AG08396 (cell line): ENCODE measurements at regions not wholly inside any gene's neighbourhood (a gene's known extent, or its start where the extent isn't known, plus 50 kb on each side); places are given as distances from the start of the nearest gene placed in this dataset.
"Not testable (repeated sequence)": the region's sequence is repeated elsewhere in the genome, so short reads cannot be mapped to it uniquely, and the experiment has no call there.

Experiments
- DNase-seq: peaks from one replicate; pipeline ENCODE4 v3.0.0; 2012; ENCODE audit warnings: low spot score, mixed read lengths

GRCh38 chr5:154588833-154589425 is 110.9 kb upstream of the HAND1 start:
- not testable (repeated sequence) for DNase-seq

DNA sequence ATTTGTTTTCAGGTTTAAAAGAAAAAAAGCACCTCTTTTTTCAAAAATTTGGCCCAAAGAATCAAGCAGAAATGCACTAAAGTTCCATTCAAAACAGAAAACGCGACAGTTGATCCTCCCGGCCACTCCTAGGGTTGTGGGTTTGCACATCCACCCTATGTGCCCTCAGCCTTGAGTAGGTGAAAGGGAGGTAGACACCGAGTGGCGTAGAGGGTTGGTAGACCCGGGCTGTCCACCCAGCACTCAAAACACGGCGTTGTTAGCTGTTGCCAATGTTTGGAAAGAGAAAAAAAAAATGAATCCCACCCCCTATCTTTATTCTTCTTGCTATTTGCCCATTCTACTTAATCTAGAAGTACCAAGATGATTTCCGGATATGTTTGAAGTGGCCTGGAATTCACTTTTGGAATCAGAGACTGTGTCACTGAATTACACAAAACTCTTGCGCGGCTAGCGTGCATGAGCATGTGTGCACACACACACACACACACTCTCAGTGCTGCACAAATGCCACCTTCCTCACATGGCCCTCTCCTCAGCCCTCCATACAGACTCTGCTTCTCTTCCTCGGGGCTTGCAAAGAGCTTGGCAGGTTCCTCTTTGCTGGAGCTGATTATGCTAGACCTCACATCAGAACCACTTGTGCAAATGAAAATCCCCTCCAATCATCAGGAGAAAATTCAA is 110.2 kb upstream of the HAND1 start:
- no peak for DNase-seq

DNA sequence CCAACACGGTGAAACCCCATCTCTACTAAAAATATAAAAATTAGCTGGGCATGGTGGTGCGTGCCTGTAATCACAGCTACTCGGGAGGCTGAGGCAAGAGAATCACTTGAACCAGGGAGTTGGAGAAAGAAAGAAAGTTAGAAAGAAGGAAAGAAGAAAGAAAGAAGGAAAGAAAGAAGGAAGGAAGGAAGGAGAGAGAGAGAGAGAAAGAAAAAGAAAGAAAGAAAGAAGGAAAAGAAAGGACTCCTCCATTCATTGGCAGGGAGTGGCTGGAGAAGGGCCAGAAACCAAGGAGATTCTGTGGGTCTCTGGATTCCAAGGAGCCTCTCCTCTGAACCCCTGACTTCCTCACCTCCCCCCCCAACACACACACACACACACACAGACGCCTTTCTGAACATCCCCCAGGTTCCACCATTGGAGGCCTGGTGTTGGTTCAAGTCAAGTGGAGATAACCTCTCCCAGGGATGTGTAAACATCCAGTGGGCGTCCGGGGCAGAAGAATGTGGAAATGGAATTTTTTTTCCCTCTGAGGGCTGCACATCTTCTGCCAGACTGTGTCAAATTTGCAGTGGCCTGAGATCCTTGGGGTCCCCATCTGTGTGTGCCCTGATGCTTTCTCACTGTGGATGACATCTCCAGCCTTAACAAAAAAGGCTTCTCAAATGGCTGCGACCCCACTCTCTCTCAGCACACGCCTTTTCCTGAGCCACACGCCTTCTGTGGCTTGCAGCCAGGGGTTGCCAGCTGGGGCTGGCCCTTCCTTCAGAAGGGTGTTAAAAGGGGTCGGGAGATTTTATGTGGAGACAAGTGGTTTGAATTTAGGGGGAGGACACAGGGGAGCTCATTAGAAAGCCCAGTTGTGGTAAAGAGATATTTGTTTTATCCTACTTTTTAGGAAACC is 109.3 kb upstream of the HAND1 start:
- DNase-seq, result no peak

- no peak for DNase-seq
These were observed 105.7 kb upstream of the HAND1 start for GRCh38 chr5:154583671-154584177.

DNA sequence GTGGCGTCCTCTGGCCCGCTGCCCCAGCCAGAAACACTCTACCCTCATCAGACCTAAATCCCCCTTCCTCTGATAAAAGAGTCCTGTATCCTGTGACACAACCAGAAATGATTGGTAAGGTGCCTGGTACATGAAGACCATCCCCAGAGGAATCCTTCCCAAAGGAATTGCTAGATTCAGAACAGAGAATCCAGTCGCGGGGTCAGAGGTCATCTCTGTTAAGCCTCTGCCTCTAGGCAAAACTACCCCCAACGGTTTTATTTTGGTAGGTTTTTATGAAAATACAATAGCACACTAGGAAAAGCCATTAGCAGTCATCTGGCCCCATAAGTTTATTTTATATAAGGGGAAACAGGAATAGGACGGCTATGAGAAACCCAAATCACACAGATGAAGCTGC is 102.4 kb upstream of the HAND1 start:
- no peak for DNase-seq

GRCh38 chr5:154577416-154577815 is 99.4 kb upstream of the HAND1 start:
- no peak for DNase-seq

GRCh38 chr5:154576429-154576806 is 98.4 kb upstream of the HAND1 start:
- no peak for DNase-seq

- no peak for DNase-seq
These were observed 97.8 kb upstream of the HAND1 start for GRCh38 chr5:154575546-154576428.

DNA sequence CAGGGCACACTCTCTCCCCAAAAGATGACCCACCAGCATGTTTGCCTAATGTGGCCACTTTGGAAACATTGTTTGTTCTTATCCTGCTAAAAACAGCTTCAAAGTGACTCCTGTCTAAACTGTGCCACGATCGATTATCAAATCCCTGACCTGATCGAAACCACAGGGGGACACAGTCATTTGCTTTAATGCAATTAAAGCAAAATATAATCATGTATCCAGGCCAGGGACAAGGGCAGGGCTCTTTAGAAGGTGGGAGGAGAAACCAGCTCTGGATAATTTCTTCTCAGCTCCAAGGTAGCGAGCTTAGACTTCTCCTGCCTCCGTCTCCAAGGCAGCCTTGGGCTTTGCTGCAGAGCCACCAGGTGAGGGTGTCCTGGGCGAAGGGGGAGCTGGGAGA is 95.0 kb upstream of the HAND1 start:
- no peak for DNase-seq

DNA sequence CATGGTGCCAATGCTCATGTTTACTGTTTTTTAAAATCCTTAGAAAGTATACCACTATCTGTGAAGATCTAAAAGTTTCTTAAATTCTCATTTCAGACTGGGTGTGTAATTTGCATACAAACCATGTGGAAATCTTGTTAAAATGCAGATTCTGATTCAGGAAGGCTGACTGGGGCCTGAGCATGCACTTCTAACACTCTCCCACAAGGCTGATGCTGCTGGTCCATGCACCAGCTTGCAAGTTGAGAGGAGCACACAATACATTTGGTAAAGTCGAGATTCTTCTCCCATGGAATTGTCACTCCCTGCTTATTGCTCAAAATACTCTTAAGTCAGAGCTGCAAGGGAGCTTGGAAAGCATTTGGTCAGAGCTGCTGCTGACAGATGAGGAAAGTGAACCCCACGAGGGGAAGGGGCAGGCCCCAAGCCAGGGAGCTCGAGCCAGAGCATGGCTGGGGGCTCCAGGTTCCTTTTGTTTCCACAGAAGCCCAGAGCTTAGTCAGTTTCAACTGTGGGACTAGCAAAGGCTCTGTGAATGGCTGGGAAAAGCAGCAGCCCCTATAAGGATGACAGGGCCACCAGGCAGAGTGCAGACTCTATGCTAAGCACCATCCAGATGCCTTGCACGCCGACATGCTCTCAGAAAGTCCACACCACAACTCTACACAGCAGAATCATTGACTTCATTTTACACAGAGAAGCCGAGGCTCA is 93.5 kb upstream of the HAND1 start:
- DNase-seq, result no peak

DNA sequence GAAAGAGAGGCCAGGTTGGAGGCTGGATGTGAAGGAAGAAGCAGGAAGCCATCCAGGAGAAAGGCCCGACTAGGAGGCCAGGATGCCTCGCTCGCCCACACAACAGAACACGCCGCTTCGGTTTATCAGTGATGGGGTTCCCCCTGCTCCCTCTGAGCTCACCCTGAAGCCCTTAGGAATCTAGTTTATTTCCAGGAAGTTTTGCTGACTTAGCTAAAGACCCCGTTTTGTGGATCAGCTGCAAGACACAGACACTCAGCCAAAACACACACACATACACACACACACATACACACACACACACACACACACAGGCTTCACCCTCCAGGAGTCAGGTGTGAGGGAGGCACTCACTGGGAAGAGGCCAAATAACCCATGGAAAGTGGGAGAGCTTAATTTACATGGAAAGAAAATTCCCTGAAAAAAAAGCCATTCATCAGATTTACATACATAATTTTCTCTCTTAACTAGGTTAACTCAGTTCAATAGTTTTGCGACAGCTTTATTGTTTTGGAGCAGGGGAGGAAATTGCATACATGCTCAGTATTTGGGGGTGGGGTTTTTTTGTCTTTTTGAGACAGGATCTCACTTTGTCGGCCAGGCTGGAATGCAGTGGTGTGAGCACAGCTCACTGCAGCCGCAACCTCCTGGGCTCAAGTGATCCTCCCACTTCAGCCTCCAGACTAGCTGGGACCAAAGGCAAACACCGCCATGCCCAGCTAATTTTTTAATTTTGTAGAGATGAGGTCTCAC is 92.7 kb upstream of the HAND1 start:
- no peak for DNase-seq

DNA sequence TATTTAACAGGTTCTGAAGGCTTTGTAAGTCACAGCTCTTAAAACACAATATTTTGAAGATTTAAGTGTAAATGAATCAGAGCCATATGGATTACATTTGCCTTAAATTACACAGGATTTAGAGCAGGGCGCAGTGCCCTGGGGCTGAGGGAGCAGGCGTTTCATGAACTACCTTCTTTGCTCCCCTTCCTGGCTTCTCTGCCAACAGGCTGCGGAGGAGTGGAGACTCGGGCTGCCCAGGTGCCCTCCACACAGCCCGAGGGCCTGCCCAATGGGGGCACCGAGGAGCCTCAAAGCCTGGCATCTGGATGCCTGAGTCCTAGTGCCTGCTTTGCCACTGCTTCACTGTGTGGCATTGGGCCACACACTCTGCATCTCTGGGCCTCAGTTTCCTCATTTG is 90.6 kb upstream of the HAND1 start:
- no peak for DNase-seq

GRCh38 chr5:154567155-154567554 is 89.1 kb upstream of the HAND1 start:
- DNase-seq, result no peak

DNA sequence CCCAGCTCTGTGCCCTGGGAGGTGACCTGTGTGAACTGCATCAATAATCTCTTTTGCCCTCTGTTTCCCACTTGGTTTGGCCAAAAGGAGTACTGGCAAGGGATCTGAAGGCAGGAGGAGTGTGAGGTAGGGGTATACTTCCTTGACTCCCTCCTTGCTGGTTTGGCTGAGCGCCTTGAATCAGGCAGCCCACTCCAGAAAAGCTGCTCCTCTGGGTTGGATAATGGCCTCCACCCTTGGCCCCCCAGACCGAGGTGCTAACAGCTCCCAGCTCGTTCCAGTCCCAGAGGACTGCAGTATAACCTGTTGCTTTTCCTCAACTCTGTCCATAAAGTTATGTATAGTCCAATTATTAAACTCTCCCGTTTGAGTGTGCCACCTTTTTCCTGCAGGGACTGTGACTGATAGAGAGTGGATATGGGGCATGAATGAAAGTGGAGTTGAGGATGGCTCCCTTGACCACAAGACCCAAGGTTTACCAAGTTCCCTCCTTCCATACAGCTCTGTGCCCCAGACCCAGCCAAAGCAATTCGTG is 88.2 kb upstream of the HAND1 start:
- DNase-seq, result no peak

DNA sequence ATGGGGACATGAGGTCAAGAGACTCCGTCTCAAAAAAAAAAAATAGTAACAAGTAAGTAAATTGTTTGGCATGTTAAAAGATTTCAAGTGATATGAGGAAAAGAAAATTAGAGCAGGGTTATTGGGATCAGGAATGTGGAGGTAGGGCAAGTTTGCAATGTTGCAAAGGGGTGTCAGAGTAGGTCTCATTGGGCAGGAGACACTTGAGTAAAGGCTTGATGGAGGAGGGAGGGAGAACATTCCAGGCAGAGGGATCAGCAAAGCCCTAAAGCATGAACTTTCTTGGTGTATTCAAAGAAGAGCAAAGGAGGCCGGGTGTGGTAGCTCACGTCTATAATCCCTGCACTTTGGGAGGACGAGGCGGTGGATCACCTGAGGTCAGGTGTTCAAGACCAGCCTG is 87.1 kb upstream of the HAND1 start:
- no peak for DNase-seq

GRCh38 chr5:154562244-154562880 is 84.3 kb upstream of the HAND1 start:
- DNase-seq, result no peak

GRCh38 chr5:154559398-154560276 is 81.6 kb upstream of the HAND1 start:
- DNase-seq, result no peak

DNA sequence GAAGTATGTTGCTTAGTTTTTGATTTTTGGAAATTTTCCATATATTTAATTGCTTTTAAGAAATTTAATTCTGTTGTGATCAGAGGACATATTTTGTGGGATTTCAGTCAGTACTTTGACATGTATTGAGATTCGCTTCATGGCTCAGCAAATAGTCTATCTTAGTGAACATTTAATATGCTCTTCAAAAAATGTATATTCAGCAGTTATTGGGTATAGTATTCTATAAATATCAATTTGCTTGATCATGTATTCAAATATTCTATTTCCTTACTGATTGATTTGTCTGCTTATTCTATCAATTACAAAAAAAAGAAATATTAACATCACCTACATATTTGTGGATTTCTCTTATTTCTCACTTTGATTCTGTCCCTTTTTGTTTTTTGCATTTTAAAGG is 79.5 kb upstream of the HAND1 start:
- DNase-seq, result no peak

- no peak for DNase-seq
These were observed 69.5 kb upstream of the HAND1 start for GRCh38 chr5:154547551-154547950.
